CD4-positive, alpha-beta memory T cell (primary cell): ENCODE measurements at regions not wholly inside any gene's neighbourhood (a gene's known extent, or its start where the extent isn't known, plus 50 kb on each side); places are given as distances from the start of the nearest gene placed in this dataset.
"Not testable (repeated sequence)": the region's sequence is repeated elsewhere in the genome, so short reads cannot be mapped to it uniquely, and the experiment has no call there.

Source experiments
- CTCF ChIA-PET: fragments of 350-600 bp; sonication (Branson Sonifier 250); formaldehyde crosslinking; loops from one replicate; lab custom pipeline; 2021; ENCODE audit warnings: inconsistent platforms; ENCODE audit not compliant: partially characterized antibody; lab: Charles Lee
- POLR2A ChIA-PET: fragments of 350-600 bp; sonication (Branson Sonifier 250); formaldehyde crosslinking; loops from one replicate; lab custom pipeline; 2021; ENCODE audit not compliant: partially characterized antibody; lab: Charles Lee
- DNase-seq, 5 donors: peaks; one replicate each; pipeline versions ENCODE4 v3.0.0 to v3.0.0-alpha.2; 2020 to 2022; ENCODE audit warnings: mixed read lengths in 1 of 5
- H3K27ac ChIP-seq: one replicate; pipeline ENCODE4 v1.7.0; 2013; ENCODE audit warnings: low read depth, low read length
- H3K27me3 ChIP-seq: 2 replicates; pipeline ENCODE4 v1.7.0; 2013; ENCODE audit warnings: mild to moderate bottlenecking, low read length, moderate library complexity; ENCODE audit not compliant: insufficient read depth
- H3K36me3 ChIP-seq: 2 replicates; pipeline ENCODE4 v1.7.0; 2013; ENCODE audit warnings: mild to moderate bottlenecking, low read length, moderate library complexity; ENCODE audit not compliant: insufficient read depth
- H3K4me1 ChIP-seq: 2 replicates; pipeline ENCODE4 v1.7.0; 2013; ENCODE audit warnings: mild to moderate bottlenecking, low read length, moderate library complexity; ENCODE audit not compliant: insufficient read depth
- H3K4me3 ChIP-seq, 2 donors: one replicate each; pipeline ENCODE4 v1.7.0; 2013; ENCODE audit warnings: low read length in 2 of 2, mild to moderate bottlenecking in 1 of 2
- H3K9me3 ChIP-seq, 2 donors: one replicate each; pipeline ENCODE4 v1.7.0; 2013; ENCODE audit warnings: low read length in 2 of 2, control low read depth in 1 of 2; ENCODE audit not compliant: control insufficient read depth in 1 of 2
- H3K27ac Mint-ChIP-seq, 7 donors: one replicate each; pipeline ENCODE4 v1.8.0; 2020 to 2021; ENCODE audit warnings: mixed read lengths in 7 of 7, mild to moderate bottlenecking in 6 of 7, inconsistent platforms in 3 of 7, moderate library complexity in 3 of 7
- H3K27me3 Mint-ChIP-seq, 2 donors: one replicate each; pipeline ENCODE4 v1.8.0; 2020 to 2021; ENCODE audit warnings: mixed read lengths in 2 of 2
- H3K36me3 Mint-ChIP-seq, 2 donors: one replicate each; pipeline ENCODE4 v1.8.0; 2020 to 2021; ENCODE audit warnings: mixed read lengths in 2 of 2, inconsistent platforms in 1 of 2, mild to moderate bottlenecking in 1 of 2
- H3K4me1 Mint-ChIP-seq, 4 donors: one replicate each; pipeline ENCODE4 v1.8.0; 2020 to 2021; ENCODE audit warnings: mixed read lengths in 4 of 4, mild to moderate bottlenecking in 1 of 4
- H3K4me3 Mint-ChIP-seq, 8 donors: one replicate each; pipeline ENCODE4 v1.8.0; 2020 to 2021; ENCODE audit warnings: mixed read lengths in 8 of 8, mild to moderate bottlenecking in 7 of 8, moderate library complexity in 6 of 8, inconsistent platforms in 3 of 8
- H3K9me3 Mint-ChIP-seq, 8 donors: one replicate each; pipeline ENCODE4 v1.8.0; 2020 to 2021; ENCODE audit warnings: mixed read lengths in 8 of 8, mild to moderate bottlenecking in 5 of 8, inconsistent platforms in 3 of 8, moderate library complexity in 1 of 8
- intact Hi-C: fragments of 100-400 bp; cut with micrococcal nuclease; formaldehyde crosslinking; loops from one replicate; pipeline ENCODE4 v1.15.1; 2023

DNA sequence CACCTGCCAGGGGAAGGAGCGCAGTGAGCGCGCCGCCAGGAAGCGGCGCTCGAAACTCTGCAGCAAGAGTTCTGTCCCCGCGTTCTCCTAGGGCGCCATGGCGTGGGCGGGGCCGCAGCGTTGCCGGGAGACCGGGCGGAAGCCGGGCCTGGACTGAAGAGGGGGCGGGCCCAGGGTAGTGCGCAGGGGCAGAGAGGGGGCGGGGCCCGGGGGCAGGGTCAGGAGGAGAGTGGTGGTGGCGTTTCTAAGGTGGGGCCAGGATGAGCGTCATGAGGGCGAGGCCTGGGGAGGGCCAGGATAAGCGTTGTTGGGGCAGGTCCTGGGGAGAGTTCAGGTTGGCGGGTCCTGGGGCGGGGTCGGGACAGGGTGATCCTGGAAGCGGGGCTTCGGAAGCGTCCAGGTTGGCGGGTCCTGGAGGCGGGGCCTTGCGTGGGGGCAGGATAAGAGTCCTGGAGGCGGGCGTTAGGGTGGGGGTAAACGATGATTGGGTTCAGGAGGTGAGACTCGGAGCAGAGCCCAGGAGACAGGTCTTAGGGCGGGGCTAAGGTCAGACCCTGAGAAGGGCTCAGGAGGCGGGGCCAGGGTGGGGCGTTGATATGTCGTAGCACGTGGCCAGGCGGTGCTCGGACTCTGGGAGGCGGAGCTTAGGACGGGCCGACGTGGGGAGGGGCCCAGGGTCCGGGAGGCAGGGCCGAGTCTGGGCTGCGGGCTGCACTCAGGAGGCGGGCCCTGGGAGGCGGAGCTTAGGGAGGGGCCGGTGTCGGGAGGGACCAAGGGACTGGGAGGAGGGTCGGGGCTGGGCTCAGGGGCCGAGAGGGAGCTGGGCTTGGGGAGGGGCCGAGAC lies 189.4 kb downstream of the ADRA2C start:
- H3K27me3 Mint-ChIP-seq, POLR2A ChIA-PET, CTCF ChIA-PET: not testable (repeated sequence)

DNA sequence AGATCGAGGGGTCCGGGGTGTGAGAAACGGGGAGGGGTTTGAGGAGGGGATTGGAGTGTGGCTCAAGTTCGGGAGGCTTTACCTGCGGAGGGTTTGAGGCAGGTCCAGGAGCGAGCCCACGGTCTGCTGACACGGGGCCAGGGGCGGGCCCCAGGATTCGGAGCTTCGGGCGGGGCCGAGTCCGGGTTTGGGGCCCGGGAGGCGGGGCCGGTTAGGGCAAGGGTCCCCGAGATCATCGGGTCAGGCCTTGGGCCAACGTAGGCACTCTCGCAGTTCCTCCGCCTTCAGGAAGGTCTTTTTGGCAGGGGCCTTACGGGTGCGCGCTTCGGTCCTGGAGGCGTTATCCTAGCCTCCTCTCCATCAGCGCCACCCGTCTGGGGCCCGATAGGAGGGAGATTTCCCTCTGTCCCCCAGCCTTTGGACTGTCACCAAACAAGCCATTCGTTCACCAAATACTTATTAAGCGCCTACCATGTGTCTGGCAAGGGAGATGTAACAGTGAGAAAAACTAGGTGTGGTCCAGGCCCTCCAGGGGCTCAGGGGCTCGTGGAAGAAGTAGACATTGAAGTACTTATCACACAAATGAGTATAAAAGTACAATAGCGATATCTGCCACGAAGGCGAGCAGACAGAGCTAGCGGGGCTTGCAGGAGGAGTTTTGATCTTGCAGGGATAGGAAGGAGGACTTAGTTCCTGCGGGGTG lies 190.1 kb downstream of the ADRA2C start:
- H3K27me3 ChIP-seq, CTCF ChIA-PET, H3K4me1 ChIP-seq, POLR2A ChIA-PET, H3K9me3 ChIP-seq, H3K27me3 Mint-ChIP-seq, DNase-seq, H3K36me3 Mint-ChIP-seq, H3K9me3 Mint-ChIP-seq, H3K36me3 ChIP-seq: not testable (repeated sequence)
- H3K4me3 ChIP-seq, result peak overlapping the region in 1 of 2 donors; percentile 47
- peak overlapping the region; percentile 95 to 99 (median 97) for H3K27ac Mint-ChIP-seq
- H3K27ac ChIP-seq, result peak overlapping the region; percentile 80
- peaks cover 4 to 25% (median 12%) of the 10 kb centered on the region in 4 donors for H3K4me1 Mint-ChIP-seq
- H3K4me3 Mint-ChIP-seq, result peak overlapping the region; percentile 87 to 93 (median 91)
- intact Hi-C loops, result loop anchor here (5.0 kb wide), 1 partner anchor 586 kb away; the partner anchor contains the start of gene STX18

More for the DNA sequence above, 189.4 kb downstream of the ADRA2C start:
- not testable (repeated sequence) for H3K9me3 Mint-ChIP-seq, H3K4me1 ChIP-seq, H3K9me3 ChIP-seq, H3K27me3 ChIP-seq, H3K36me3 ChIP-seq, H3K36me3 Mint-ChIP-seq
- DNase-seq, result peak; percentile 98 to 100 (median 99)
- Histone ChIP-seq H3K27ac (peak overlapping the region; percentile 80), H3K4me3 (peak overlapping the region; percentile 17 to 67)
- peak overlapping the region; percentile 95 to 99 (median 97) for H3K27ac Mint-ChIP-seq
- H3K4me1 Mint-ChIP-seq, result peaks cover 4 to 25% (median 12%) of the 10 kb centered on the region in 4 donors
- peak overlapping the region; percentile 87 to 93 (median 91) for H3K4me3 Mint-ChIP-seq
- intact Hi-C loops, result loop anchor here (1.0 to 5.0 kb wide), 2 partner anchors 587 to 881 kb away; partner anchors contain the start of genes HTT, HTT-AS and STX18

DNA sequence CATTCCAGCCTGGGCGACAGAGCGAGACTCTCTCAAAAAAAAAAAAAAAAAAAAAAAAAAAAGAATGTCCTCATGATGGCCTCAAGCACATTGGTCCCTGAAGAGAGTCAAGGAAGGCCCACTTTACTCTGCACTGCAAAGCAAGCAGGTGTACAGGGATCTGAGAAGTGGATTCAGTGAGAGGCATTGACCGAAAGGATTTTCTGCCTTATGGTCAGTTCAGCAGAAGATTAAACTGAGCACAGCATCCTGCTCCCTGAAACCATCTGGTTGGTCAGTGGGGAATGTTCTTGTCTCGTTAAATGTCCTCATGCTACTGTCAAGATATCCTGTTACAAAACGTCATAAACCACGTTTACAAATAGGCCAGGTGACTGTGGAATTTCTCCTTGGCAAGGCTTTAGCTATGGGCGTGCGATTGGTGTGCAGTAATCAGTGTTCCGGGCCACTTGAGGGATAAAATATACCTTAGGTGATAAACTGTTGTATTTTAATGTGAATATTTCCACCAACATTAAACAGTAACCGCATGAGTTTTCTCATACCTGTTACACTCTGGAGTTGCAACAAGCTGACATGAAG lies 195.0 kb downstream of the ADRA2C start:
- H3K27me3 ChIP-seq, H3K9me3 Mint-ChIP-seq, H3K27ac Mint-ChIP-seq, intact Hi-C loops, H3K9me3 ChIP-seq, H3K4me3 ChIP-seq, H3K4me1 Mint-ChIP-seq, H3K4me1 ChIP-seq, H3K27me3 Mint-ChIP-seq, H3K36me3 ChIP-seq, POLR2A ChIA-PET, DNase-seq, H3K36me3 Mint-ChIP-seq, CTCF ChIA-PET, H3K27ac ChIP-seq, H3K4me3 Mint-ChIP-seq: not testable (repeated sequence)

DNA sequence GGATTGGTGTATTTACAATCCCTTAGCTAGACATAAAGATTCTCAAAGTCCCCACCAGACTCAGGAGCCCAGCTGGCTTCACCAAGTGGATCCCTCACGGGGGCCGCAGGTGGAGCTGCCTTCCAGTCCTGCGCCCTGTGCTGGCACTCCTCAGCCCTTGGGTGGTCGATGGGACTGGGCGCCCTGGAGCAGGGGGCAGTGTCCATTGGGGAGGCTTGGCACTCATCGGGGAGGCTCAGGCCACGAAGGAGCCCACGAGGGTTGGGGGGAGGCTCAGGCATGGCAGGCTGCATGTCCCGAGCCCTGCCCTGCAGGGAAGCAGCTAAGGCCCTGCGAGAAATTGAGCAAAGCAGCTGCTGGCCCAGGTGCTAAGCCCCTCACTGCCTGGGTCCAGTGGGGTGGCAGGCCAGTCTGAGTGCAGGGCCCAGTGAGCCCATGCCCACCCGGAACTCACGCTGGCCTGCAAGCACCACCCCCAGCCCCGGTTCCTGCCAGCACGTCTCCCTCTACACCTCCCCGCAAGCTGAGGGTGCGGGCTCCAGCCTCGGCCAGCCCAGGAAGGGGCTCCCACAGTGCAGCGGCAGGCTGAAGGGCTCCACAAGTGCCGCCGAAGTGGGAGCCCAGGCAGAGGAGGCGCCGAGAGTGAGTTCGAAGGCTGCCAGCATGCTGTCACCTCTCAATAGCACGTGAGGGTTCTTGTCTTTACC lies 198.5 kb downstream of the ADRA2C start:
- intact Hi-C loops, POLR2A ChIA-PET: not testable (repeated sequence)

DNA sequence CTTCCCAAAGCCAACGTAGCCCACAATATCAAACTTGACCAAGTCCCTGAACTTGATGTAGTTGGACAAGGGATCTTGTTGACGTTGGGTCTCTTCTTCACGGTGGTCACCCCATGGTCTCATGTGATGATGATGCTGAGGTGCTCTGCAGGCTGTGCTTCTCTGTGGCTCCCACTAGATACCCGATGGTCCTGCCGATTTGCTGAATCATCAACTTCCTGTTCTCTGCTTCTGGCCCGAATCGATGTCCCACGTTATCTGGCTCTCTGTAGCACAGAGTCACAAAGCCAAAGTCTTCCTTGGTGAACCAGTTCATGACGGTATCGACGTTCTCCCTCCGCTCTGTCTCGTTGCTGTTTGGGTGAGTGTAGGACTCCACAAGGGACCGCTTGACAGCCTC lies 201.0 kb downstream of the ADRA2C start:
- H3K4me3 Mint-ChIP-seq, result peak overlapping the region in 1 of 8 donors; percentile 0
- H3K27me3 ChIP-seq, CTCF ChIA-PET, H3K36me3 ChIP-seq, H3K9me3 ChIP-seq, DNase-seq, H3K27me3 Mint-ChIP-seq, H3K27ac Mint-ChIP-seq, H3K27ac ChIP-seq, H3K4me1 ChIP-seq, H3K36me3 Mint-ChIP-seq, POLR2A ChIA-PET, intact Hi-C loops, H3K4me3 ChIP-seq, H3K4me1 Mint-ChIP-seq, H3K9me3 Mint-ChIP-seq: not testable (repeated sequence)

More for the DNA sequence above, 198.5 kb downstream of the ADRA2C start:
- H3K9me3 Mint-ChIP-seq, H3K36me3 ChIP-seq, CTCF ChIA-PET, H3K27me3 ChIP-seq, H3K4me3 Mint-ChIP-seq, H3K27me3 Mint-ChIP-seq, H3K4me1 Mint-ChIP-seq, H3K27ac Mint-ChIP-seq, H3K4me1 ChIP-seq, H3K27ac ChIP-seq, H3K9me3 ChIP-seq, DNase-seq, H3K36me3 Mint-ChIP-seq, H3K4me3 ChIP-seq: not testable (repeated sequence)

DNA sequence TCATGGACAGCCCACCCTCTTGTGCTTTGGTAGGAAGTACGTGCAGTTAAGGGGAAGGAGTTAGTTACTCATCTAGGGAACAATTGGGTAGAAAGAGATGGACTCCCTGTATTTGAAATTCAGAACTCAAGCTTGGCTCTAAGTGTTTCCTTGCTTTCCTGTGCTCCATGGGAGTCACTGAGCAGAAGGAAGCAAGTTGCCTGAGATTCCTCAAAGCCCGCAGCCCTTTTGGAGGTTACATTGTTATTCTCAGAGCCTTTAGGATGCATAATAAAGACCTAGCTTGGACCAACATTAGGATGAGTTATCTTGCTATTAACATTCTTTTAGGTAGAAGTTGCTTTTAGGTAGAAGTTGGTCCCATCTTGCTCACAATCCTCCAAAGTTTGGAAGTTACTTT lies 206.4 kb downstream of the ADRA2C start:
- H3K4me3 Mint-ChIP-seq, CTCF ChIA-PET, H3K9me3 ChIP-seq, H3K4me1 Mint-ChIP-seq, H3K4me1 ChIP-seq, H3K36me3 Mint-ChIP-seq, H3K9me3 Mint-ChIP-seq, H3K27me3 ChIP-seq, H3K36me3 ChIP-seq, intact Hi-C loops, H3K27ac Mint-ChIP-seq, DNase-seq, POLR2A ChIA-PET, H3K27ac ChIP-seq, H3K4me3 ChIP-seq: not testable (repeated sequence)
- peaks cover 14 to 23% of the 10 kb centered on the region in 2 donors for H3K27me3 Mint-ChIP-seq
